H1 (cell line): ENCODE measurements at regions not wholly inside any gene's neighbourhood (a gene's known extent, or its start where the extent isn't known, plus 50 kb on each side); places are given as distances from the start of the nearest gene placed in this dataset.

ENCODE experiments used
- ASH2L ChIP-seq: fragments of 200-600, 300-600 bp; sonication (generic); IDR thresholded peaks from one replicate; pipeline ENCODE4 v1.7.1; 2017; ENCODE audit warnings: low read length
- BCL11A ChIP-seq, 2 experiments: IDR thresholded peaks; one replicate each; pipeline ENCODE4 v1.6.1; 2011; ENCODE audit warnings: low read depth in 2 of 2, low read length in 2 of 2, mild to moderate bottlenecking in 2 of 2
- HDAC6 ChIP-seq: IDR thresholded peaks from one replicate; pipeline ENCODE4 v1.7.1; 2012; ENCODE audit warnings: low read depth, mild to moderate bottlenecking, inconsistent platforms, low read length, moderate library complexity
- JUN ChIP-seq: IDR thresholded peaks from 2 replicates; pipeline ENCODE4 v1.6.1; 2011; ENCODE audit warnings: low read depth, mild to moderate bottlenecking, improper control_type of control experiment, low read length
- POU5F1 ChIP-seq: IDR thresholded peaks from 2 replicates; pipeline ENCODE4 v1.6.1; 2011; ENCODE audit warnings: low read depth, mild to moderate bottlenecking, low read length, moderate library complexity
- TAF7 ChIP-seq: optimal IDR thresholded peaks from 2 replicates; pipeline ENCODE3; 2011; ENCODE audit warnings: low read depth, mild to moderate bottlenecking, inconsistent platforms, low read length, moderate library complexity, borderline replicate concordance

GRCh38 chr18:78107363-78107762 lies 857.7 kb downstream of the GALR1 start (continued):
- TF ChIP-seq BCL11A (IDR thresholded peaks at IDR 0.05; ENCODE audit: low read depth in 2 of 2, low read length in 2 of 2) (no peak), ASH2L (no peak), HDAC6 (no peak), TAF7 (no peak), POU5F1 (no peak), JUN (no peak)
